ENCODE measurements at regions not wholly inside any gene's neighbourhood (a gene's known extent, or its start where the extent isn't known, plus 50 kb on each side); places are given as distances from the start of the nearest gene placed in this dataset.

DNA sequence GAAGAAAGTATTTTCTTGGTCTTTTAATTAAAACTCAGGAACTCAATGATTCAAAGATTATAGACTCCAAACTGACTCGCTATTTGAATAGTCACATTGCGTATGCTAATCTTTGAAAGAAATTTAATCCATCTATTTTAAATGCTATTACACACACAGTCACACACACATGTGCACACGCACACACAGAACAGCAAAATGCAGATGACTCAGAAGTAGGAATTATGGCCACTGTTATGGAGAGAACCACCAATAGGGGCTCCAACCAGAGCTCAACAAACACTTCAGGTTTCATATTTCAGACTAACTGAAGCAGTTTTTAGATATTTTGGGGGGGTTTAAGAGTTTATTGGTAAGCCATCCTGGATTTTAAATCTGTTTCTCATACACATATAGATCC lies 1917.9 kb downstream of the EFNA5 start:
- peak; percentile 27 for DNase-seq (ENCODE audit: low read depth, low spot score)
- in situ Hi-C loops (cut with HindIII; ENCODE audit: low sequenced_read_pairs) = no loop called here
- H3K4me3 ChIP-seq (ENCODE audit: low read depth, low read length) = no peak overlapping the region
- TF ChIP-seq, protein P1, sequence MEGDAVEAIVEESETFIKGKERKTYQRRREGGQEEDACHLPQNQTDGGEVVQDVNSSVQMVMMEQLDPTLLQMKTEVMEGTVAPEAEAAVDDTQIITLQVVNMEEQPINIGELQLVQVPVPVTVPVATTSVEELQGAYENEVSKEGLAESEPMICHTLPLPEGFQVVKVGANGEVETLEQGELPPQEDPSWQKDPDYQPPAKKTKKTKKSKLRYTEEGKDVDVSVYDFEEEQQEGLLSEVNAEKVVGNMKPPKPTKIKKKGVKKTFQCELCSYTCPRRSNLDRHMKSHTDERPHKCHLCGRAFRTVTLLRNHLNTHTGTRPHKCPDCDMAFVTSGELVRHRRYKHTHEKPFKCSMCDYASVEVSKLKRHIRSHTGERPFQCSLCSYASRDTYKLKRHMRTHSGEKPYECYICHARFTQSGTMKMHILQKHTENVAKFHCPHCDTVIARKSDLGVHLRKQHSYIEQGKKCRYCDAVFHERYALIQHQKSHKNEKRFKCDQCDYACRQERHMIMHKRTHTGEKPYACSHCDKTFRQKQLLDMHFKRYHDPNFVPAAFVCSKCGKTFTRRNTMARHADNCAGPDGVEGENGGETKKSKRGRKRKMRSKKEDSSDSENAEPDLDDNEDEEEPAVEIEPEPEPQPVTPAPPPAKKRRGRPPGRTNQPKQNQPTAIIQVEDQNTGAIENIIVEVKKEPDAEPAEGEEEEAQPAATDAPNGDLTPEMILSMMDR (IDR thresholded peaks at IDR 0.05; ENCODE audit: low read depth, low read length) = no peak

DNA sequence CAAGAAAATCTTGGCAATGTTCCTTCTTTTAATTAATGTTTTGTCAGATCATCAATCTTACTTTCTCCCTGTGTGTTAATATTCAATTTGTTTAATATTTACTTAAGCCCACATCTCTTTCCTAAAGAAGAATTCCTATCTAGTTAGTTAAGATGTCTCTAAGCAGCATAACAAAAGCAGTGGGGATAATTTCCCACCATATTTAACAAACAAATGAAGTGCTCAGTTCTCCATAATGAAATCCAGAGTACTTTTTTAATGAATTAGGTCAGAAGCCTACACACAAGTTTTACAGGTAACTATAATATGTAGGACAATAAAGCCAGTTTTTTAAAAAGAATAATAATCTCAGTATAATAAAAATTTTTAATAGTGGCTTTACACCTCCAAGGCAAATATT lies 1918.8 kb downstream of the EFNA5 start:
- no peak overlapping the region for H3K4me3 ChIP-seq (ENCODE audit: low read depth, low read length)
- in situ Hi-C loops (cut with HindIII; ENCODE audit: low sequenced_read_pairs) = no loop called here
- no peak for DNase-seq (ENCODE audit: low read depth, low spot score)
- TF ChIP-seq, protein P1 (IDR thresholded peaks at IDR 0.05; ENCODE audit: low read depth, low read length) = no peak

DNA sequence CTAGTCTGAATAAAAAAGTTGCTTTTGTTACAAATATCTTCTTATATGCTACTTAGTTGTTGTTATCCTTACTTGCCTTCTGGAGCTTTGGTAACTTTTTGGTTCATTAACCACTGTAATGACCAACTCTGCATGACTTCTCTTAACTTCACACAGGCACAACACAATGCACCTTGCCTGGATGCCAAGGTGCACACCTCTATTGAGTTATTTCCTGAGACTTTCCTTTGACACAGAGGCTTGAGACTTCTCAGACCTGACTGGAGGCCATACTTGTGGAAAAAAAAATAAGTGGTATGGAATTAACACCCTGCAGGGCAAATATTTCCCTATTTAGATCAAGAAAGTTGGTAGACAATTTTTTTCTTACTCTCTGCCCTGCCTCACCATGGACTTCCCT lies 1925.6 kb downstream of the EFNA5 start:
- no peak for DNase-seq (ENCODE audit: low read depth, low spot score)
- TF ChIP-seq, protein P1 (IDR thresholded peaks at IDR 0.05; ENCODE audit: low read depth, low read length) = no peak
- no peak overlapping the region for H3K4me3 ChIP-seq (ENCODE audit: low read depth, low read length)
- in situ Hi-C loops (cut with HindIII; ENCODE audit: low sequenced_read_pairs) = no loop called here

DNA sequence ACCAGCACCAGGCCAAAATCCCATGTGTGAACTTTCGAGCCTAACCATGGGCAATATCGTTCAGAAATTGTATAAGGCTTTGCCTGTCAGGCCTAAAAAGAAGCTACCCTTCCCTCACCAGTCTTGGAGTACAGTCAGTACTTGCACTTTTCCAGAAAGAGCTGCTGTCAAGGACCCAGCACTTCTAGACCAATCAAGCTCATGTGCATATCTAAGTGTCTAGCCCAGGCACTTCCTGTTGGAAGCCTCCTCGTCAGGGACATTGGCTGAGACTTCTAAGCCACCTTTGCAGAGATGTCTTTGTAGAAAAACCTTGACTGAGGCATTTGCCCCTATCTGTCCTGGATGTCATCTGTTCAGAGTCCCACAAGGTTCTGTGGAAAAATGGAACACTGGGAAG lies 1930.5 kb downstream of the EFNA5 start:
- no peak overlapping the region for H3K4me3 ChIP-seq (ENCODE audit: low read depth, low read length)
- DNase-seq (ENCODE audit: low read depth, low spot score) = no peak
- TF ChIP-seq, protein P1 (IDR thresholded peaks at IDR 0.05; ENCODE audit: low read depth, low read length) = no peak
- in situ Hi-C loops (cut with HindIII; ENCODE audit: low sequenced_read_pairs) = no loop called here

DNA sequence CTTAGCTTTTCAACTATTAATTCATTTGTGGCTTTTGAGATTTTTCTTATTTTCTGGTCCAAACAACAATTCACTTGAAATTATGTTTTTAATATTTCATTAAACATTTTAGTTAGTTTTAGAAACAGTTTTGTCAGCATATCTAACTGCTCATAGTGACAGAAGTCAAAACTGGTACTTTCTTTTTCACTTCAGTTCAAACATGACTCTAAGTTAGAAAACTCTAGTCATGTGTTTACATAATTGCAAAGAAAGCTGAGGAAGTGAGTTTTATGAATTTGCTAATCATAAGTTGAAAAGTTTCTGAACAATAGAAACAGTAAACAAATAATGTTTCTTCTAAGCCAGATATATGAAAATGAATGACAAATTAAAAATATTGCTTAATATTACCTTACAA lies 1931.0 kb downstream of the EFNA5 start:
- H3K4me3 ChIP-seq (ENCODE audit: low read depth, low read length) = no peak overlapping the region
- in situ Hi-C loops (cut with HindIII; ENCODE audit: low sequenced_read_pairs) = no loop called here
- TF ChIP-seq, protein P1 (IDR thresholded peaks at IDR 0.05; ENCODE audit: low read depth, low read length) = no peak
- DNase-seq (ENCODE audit: low read depth, low spot score) = no peak

DNA sequence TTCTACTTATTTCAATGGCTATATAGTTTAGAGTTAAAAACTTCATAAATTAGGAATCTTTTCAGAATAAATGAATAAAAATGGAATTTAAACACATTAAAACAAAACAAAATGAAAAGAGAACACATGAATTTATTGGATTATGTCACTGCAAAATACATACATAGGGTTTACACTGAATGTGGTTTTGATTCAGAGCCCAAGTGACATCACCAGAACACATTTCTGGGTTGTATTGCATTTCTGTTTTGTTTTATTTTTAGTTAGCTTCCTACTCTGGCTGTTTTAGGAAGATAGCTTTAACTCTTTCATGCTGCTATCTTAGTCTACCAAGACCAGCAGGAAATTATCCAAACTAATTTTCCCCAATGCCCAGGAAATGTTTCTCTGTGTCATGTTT lies 1935.0 kb downstream of the EFNA5 start:
- in situ Hi-C loops (cut with HindIII; ENCODE audit: low sequenced_read_pairs) = no loop called here
- H3K4me3 ChIP-seq (ENCODE audit: low read depth, low read length) = no peak overlapping the region
- TF ChIP-seq, protein P1 (IDR thresholded peaks at IDR 0.05; ENCODE audit: low read depth, low read length) = no peak
- DNase-seq (ENCODE audit: low read depth, low spot score) = peak; percentile 12

DNA sequence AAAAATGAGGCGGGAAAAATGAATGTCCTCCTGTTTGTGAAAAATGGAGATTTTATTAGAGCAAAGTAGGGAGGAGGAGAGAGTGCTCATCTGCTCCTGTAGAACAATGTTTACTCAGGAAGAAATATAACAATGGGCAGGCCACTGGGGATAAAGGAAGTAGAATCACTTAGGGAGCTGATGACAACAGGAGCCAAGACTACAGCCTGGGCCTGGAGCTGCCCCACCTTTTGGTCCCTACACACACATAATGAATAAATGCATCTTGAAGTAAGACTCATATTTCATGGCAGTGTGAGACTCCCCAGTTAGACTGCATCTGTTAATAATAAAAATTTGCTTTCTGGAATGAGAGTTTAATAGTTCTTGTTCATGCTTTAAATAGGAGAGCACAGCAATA lies 1939.8 kb downstream of the EFNA5 start:
- H3K4me3 ChIP-seq (ENCODE audit: low read depth, low read length) = no peak overlapping the region
- in situ Hi-C loops (cut with HindIII; ENCODE audit: low sequenced_read_pairs) = no loop called here
- DNase-seq (ENCODE audit: low read depth, low spot score) = no peak
- TF ChIP-seq, protein P1 (IDR thresholded peaks at IDR 0.05; ENCODE audit: low read depth, low read length) = no peak
